H1 (cell line): ENCODE measurements at regions not wholly inside any gene's neighbourhood (a gene's known extent, or its start where the extent isn't known, plus 50 kb on each side); places are given as distances from the start of the nearest gene placed in this dataset.

Experiments
- ATF2 ChIP-seq: IDR thresholded peaks from 2 replicates; pipeline ENCODE4 v1.6.1; 2012; ENCODE audit warnings: low read length, inconsistent platforms
- CHD7 ChIP-seq: fragments of 300-600 bp; sonication (generic); IDR thresholded peaks from 2 replicates; pipeline ENCODE4 v1.7.1; 2012; ENCODE audit warnings: low read length, moderate library complexity, mild to moderate bottlenecking, inconsistent platforms; ENCODE audit not compliant: insufficient replicate concordance
- EGR1 ChIP-seq: IDR thresholded peaks from 2 replicates; pipeline ENCODE4 v1.6.1; 2011; ENCODE audit warnings: low read depth, low read length, borderline replicate concordance
- POLR2AphosphoS5 ChIP-seq: IDR thresholded peaks from 2 replicates; pipeline ENCODE4 v1.6.1; 2011; ENCODE audit warnings: low read depth, low read length
- RXRA ChIP-seq: IDR thresholded peaks from 2 replicates; pipeline ENCODE4 v1.6.1; 2011; ENCODE audit warnings: low read depth, mild to moderate bottlenecking, low read length, moderate library complexity; ENCODE audit not compliant: insufficient read depth
- SIRT6 ChIP-seq: IDR thresholded peaks from one replicate; pipeline ENCODE4 v1.7.1; 2012; ENCODE audit warnings: low read length, inconsistent platforms
- SP4 ChIP-seq: IDR thresholded peaks from 2 replicates; pipeline ENCODE4 v1.6.1; 2012; ENCODE audit warnings: low read length, inconsistent platforms
- TEAD4 ChIP-seq: IDR thresholded peaks from 2 replicates; pipeline ENCODE4 v1.6.1; 2012; ENCODE audit warnings: low read depth, low read length, inconsistent platforms, mixed read lengths

GRCh38 chr13:33485247-33485646, 199.7 kb upstream of the STARD13 start (continued):
- TF ChIP-seq CHD7, result no peak
- no peak for TF ChIP-seq RXRA
- no peak for TF ChIP-seq POLR2AphosphoS5
- TF ChIP-seq ATF2, result no peak
- no peak for TF ChIP-seq SP4
- TF ChIP-seq EGR1, result no peak
- no peak for TF ChIP-seq TEAD4
- no peak for TF ChIP-seq SIRT6
